ENCODE measurements at regions not wholly inside any gene's neighbourhood (a gene's known extent, or its start where the extent isn't known, plus 50 kb on each side); places are given as distances from the start of the nearest gene placed in this dataset.

GRCh38 chr1:191290441-191290840, 812.8 kb upstream of the BRINP3 start:
- Histone ChIP-seq H3K27ac (no peak overlapping the region), H3K4me3 (no peak overlapping the region), H3K9me3 (no peaks in the 10 kb centered on the region), H3K36me3 (no peaks in the 10 kb centered on the region), H3K4me1 (no peaks in the 10 kb centered on the region), H3K27me3 (no peaks in the 10 kb centered on the region)
- 64% methylated on average over 4 of the region's 4 CpGs for WGBS
- DNase-seq (ENCODE audit: low spot score in 2 of 2): no peak
- TF ChIP-seq POLR2AphosphoS5 (IDR thresholded peaks at IDR 0.05) (no peak), POLR2A (IDR thresholded peaks at IDR 0.05) (no peak), CTCF (IDR thresholded peaks at IDR 0.05) (no peak), EP300 (IDR thresholded peaks at IDR 0.05) (no peak)

GRCh38 chr1:191305370-191305769, 827.7 kb upstream of the BRINP3 start:
- Histone ChIP-seq H3K27ac (no peak overlapping the region), H3K4me3 (no peak overlapping the region), H3K36me3 (no peaks in the 10 kb centered on the region), H3K27me3 (no peaks in the 10 kb centered on the region), H3K4me1 (no peaks in the 10 kb centered on the region), H3K9me3 (no peaks in the 10 kb centered on the region)
- TF ChIP-seq EP300 (IDR thresholded peaks at IDR 0.05): no peak
- no peak for TF ChIP-seq POLR2A (IDR thresholded peaks at IDR 0.05)
- TF ChIP-seq CTCF (IDR thresholded peaks at IDR 0.05): no peak
- no peak for TF ChIP-seq POLR2AphosphoS5 (IDR thresholded peaks at IDR 0.05)
- 82% methylated on average over 1 of the region's 1 CpG for WGBS
- no peak for DNase-seq (ENCODE audit: low spot score in 2 of 2)

- H3K9me3 ChIP-seq: no peaks in the 10 kb centered on the region
- H3K4me1 ChIP-seq: no peaks in the 10 kb centered on the region
- H3K27ac ChIP-seq: no peak overlapping the region
- 92% methylated on average over 4 of the region's 7 CpGs for WGBS
- DNase-seq (ENCODE audit: low spot score in 2 of 2): no peak
- TF ChIP-seq POLR2AphosphoS5 (IDR thresholded peaks at IDR 0.05): no peak
- no peak for TF ChIP-seq EP300 (IDR thresholded peaks at IDR 0.05)
- TF ChIP-seq POLR2A (IDR thresholded peaks at IDR 0.05): no peak
- no peak for TF ChIP-seq CTCF (IDR thresholded peaks at IDR 0.05)
- H3K36me3 ChIP-seq: no peaks in the 10 kb centered on the region
- H3K27me3 ChIP-seq: no peaks in the 10 kb centered on the region
- H3K4me3 ChIP-seq: no peak overlapping the region
Observed at GRCh38 chr1:191306916-191307315, 829.3 kb upstream of the BRINP3 start.

- Histone ChIP-seq H3K4me3 (no peak overlapping the region), H3K4me1 (no peaks in the 10 kb centered on the region), H3K36me3 (no peaks in the 10 kb centered on the region), H3K27me3 (no peaks in the 10 kb centered on the region), H3K9me3 (no peaks in the 10 kb centered on the region), H3K27ac (no peak overlapping the region)
- 59% methylated on average over 2 of the region's 2 CpGs for WGBS
- DNase-seq (ENCODE audit: low spot score in 2 of 2): no peak
- TF ChIP-seq POLR2A (IDR thresholded peaks at IDR 0.05) (no peak), CTCF (IDR thresholded peaks at IDR 0.05) (no peak), POLR2AphosphoS5 (IDR thresholded peaks at IDR 0.05) (no peak), EP300 (IDR thresholded peaks at IDR 0.05) (no peak)
Observed at GRCh38 chr1:191320062-191320461, 838.2 kb upstream of the RGS18 start.

GRCh38 chr1:191327868-191328267, 830.4 kb upstream of the RGS18 start:
- H3K4me3 ChIP-seq: no peak overlapping the region
- TF ChIP-seq CTCF (IDR thresholded peaks at IDR 0.05) (no peak), POLR2A (IDR thresholded peaks at IDR 0.05) (no peak), POLR2AphosphoS5 (IDR thresholded peaks at IDR 0.05) (no peak), EP300 (IDR thresholded peaks at IDR 0.05) (no peak)
- no peaks in the 10 kb centered on the region for H3K27me3 ChIP-seq
- H3K27ac ChIP-seq: no peak overlapping the region
- 87% methylated on average over 4 of the region's 4 CpGs for WGBS
- DNase-seq (ENCODE audit: low spot score in 2 of 2): no peak
- H3K36me3 ChIP-seq: no peaks in the 10 kb centered on the region
- no peaks in the 10 kb centered on the region for H3K4me1 ChIP-seq
- no peaks in the 10 kb centered on the region for H3K9me3 ChIP-seq

Data from suprapubic skin (tissue), 4 donors.